DOHH2 (cell line): ENCODE measurements at regions not wholly inside any gene's neighbourhood (a gene's known extent, or its start where the extent isn't known, plus 50 kb on each side); places are given as distances from the start of the nearest gene placed in this dataset.

ENCODE experiments used
- H3F3A ChIP-seq: fragments of 200-600 bp; sonication (generic), shearing (Covaris generic); 2 replicates; pipeline ENCODE4 v1.6.0; 2016; ENCODE audit warnings: antibody characterized with exemption, mild to moderate bottlenecking; ENCODE audit not compliant: control insufficient read depth, insufficient read depth
- H3K27ac ChIP-seq: fragments of 200-600 bp; sonication (generic); 2 replicates; pipeline ENCODE4 v1.5.1; 2014; ENCODE audit warnings: low read depth, mild to moderate bottlenecking, low read length, moderate library complexity
- H3K27me3 ChIP-seq: fragments of 200-600 bp; sonication (generic); 2 replicates; pipeline ENCODE4 v1.6.1; 2014; ENCODE audit warnings: mild to moderate bottlenecking, low read length, mixed read lengths; ENCODE audit not compliant: control insufficient read depth
- H3K36me3 ChIP-seq: fragments of 200-600 bp; sonication (generic); 2 replicates; pipeline ENCODE4 v1.6.1; 2014; ENCODE audit warnings: mild to moderate bottlenecking, low read length, moderate library complexity, mixed read lengths; ENCODE audit not compliant: control insufficient read depth
- H3K4me1 ChIP-seq: fragments of 200-600 bp; sonication (generic); 2 replicates; pipeline ENCODE4 v1.6.1; 2014; ENCODE audit warnings: mild to moderate bottlenecking, low read length, mixed read lengths; ENCODE audit not compliant: control insufficient read depth
- H3K4me2 ChIP-seq: fragments of 200-600 bp; sonication (generic); 2 replicates; pipeline ENCODE4 v1.6.0; 2014; ENCODE audit warnings: mild to moderate bottlenecking, low read length, moderate library complexity
- H3K4me3 ChIP-seq: fragments of 200-600 bp; sonication (generic); 2 replicates; pipeline ENCODE4 v1.5.1; 2014; ENCODE audit warnings: mild to moderate bottlenecking, low read length, mixed read lengths
- H3K79me2 ChIP-seq: fragments of 200-600 bp; sonication (generic); 2 replicates; pipeline ENCODE4 v1.6.1; 2014; ENCODE audit warnings: mild to moderate bottlenecking, low read length, mixed read lengths; ENCODE audit not compliant: control insufficient read depth
- H3K9me2 ChIP-seq: fragments of 200-600 bp; sonication (generic); replicated peaks from 2 replicates; pipeline ENCODE4 v1.6.1; 2014; ENCODE audit warnings: mild to moderate bottlenecking, low read length, mixed read lengths; ENCODE audit not compliant: control insufficient read depth
- H3K9me3 ChIP-seq: fragments of 200-600 bp; sonication (generic); 2 replicates; pipeline ENCODE4 v1.6.1; 2014; ENCODE audit warnings: antibody characterized with exemption, low read length, mixed read lengths; ENCODE audit not compliant: control insufficient read depth, insufficient read depth
- H4K20me1 ChIP-seq: fragments of 200-600 bp; sonication (generic); 2 replicates; pipeline ENCODE4 v1.6.0; 2014; ENCODE audit warnings: low read depth, mild to moderate bottlenecking, antibody characterized with exemption, low read length, moderate library complexity; ENCODE audit not compliant: control insufficient read depth, insufficient read depth
- CTCF ChIP-seq: fragments of 200-600 bp; sonication (generic); IDR thresholded peaks from one replicate; pipeline ENCODE4 v1.5.1; 2014; ENCODE audit warnings: antibody characterized with exemption, mild to moderate bottlenecking, low read depth, low read length; ENCODE audit not compliant: poor library complexity, severe bottlenecking
- EZH2phosphoT487 ChIP-seq: fragments of 200-600 bp; sonication (generic); IDR thresholded peaks from 2 replicates; pipeline ENCODE4 v1.6.1; 2017; ENCODE audit warnings: borderline replicate concordance, mild to moderate bottlenecking, antibody characterized with exemption, low read length, moderate library complexity, mixed read lengths

GRCh38 chr3:102143536-102143935, 291.3 kb upstream of the ZPLD1 start:
- no peaks in the 10 kb centered on the region for H3K4me1 ChIP-seq
- H3K27ac ChIP-seq = no peak overlapping the region
- no peak for TF ChIP-seq EZH2phosphoT487
- no peak for TF ChIP-seq CTCF
- H3F3A ChIP-seq = no peaks in the 10 kb centered on the region
- H4K20me1 ChIP-seq = no peaks in the 10 kb centered on the region
- no peaks in the 10 kb centered on the region for H3K9me2 ChIP-seq
- no peaks in the 10 kb centered on the region for H3K36me3 ChIP-seq
- H3K4me2 ChIP-seq = no peak overlapping the region
- no peaks in the 10 kb centered on the region for H3K79me2 ChIP-seq
- H3K27me3 ChIP-seq = no peaks in the 10 kb centered on the region
- H3K4me3 ChIP-seq = no peak overlapping the region
- no peaks in the 10 kb centered on the region for H3K9me3 ChIP-seq

GRCh38 chr3:102144063-102144462, 290.8 kb upstream of the ZPLD1 start:
- Histone ChIP-seq H3K4me1 (no peaks in the 10 kb centered on the region), H3K9me3 (no peaks in the 10 kb centered on the region), H3K27me3 (no peaks in the 10 kb centered on the region), H3K4me3 (no peak overlapping the region), H3K9me2 (no peaks in the 10 kb centered on the region), H3F3A (no peaks in the 10 kb centered on the region), H3K4me2 (no peak overlapping the region), H3K36me3 (no peaks in the 10 kb centered on the region), H3K79me2 (no peaks in the 10 kb centered on the region), H4K20me1 (no peaks in the 10 kb centered on the region), H3K27ac (no peak overlapping the region)
- TF ChIP-seq EZH2phosphoT487 (no peak), CTCF (no peak)

DNA sequence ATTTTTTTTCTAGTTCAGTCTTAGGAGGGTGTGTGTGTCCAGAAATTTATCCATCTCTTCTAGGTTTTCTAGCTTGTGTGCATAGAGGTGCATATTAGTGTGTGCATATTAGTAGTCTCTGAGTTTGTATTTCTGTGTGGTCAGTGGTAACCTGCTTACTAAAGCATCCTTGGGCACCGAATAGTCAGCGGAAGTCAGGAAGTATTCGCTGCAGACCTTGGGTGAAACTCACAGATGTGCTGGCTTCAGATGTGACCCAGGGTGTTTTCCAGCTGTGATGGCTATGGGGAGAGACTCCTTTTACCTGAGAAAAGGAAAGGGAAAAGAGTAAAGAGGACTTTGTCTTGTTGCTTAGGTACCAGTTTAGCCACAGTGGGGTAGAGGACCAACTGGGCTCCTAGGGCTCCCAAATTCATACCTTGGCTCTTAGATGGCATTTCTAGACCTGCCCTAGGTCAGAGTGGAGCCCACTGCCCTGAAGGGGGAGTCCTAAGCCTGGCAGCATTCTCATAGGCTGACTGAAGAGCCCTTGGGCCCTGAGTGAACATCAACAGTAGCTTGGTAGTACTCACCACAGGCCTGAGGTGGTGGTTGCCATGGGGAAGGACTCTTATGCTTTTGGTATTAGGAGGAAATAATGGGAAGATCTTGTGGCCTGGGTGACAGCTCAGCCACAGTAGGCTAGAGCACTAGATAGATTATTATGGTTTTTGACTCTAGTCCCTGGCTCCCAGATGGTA, 286.0 kb upstream of the ZPLD1 start:
- no peak overlapping the region for H3K4me3 ChIP-seq
- H3F3A ChIP-seq = no peaks in the 10 kb centered on the region
- TF ChIP-seq CTCF = no peak
- no peak for TF ChIP-seq EZH2phosphoT487
- no peaks in the 10 kb centered on the region for H3K9me2 ChIP-seq
- no peak overlapping the region for H3K4me2 ChIP-seq
- no peak overlapping the region for H3K27ac ChIP-seq
- H3K27me3 ChIP-seq = no peaks in the 10 kb centered on the region
- H3K79me2 ChIP-seq = no peaks in the 10 kb centered on the region
- H3K4me1 ChIP-seq = no peaks in the 10 kb centered on the region
- peaks cover 18% of the 10 kb centered on the region for H3K9me3 ChIP-seq
- H4K20me1 ChIP-seq = no peaks in the 10 kb centered on the region
- no peaks in the 10 kb centered on the region for H3K36me3 ChIP-seq
